ENCODE measurements at regions not wholly inside any gene's neighbourhood (a gene's known extent, or its start where the extent isn't known, plus 50 kb on each side); places are given as distances from the start of the nearest gene placed in this dataset.

DNA sequence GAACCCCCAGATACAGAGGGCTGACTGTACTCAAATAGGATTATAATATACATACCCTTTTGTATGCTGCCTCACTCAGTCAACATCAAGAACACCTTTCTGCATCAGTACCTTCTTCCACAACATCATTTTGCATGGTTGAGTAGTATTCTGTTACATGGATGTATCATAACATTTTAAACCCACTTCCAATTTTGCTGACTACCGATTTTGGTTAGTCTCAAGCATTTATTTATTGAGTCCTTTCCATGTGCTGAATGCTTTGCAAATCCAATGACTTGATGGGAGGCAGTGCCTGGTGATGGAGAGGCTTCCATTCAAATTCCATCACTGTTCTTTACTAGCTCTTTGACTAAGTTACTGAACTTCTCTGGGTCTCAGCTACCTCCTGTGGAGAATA is 182.0 kb upstream of the KLF4 start:
- no peak for TF ChIP-seq POLR2A (IDR thresholded peaks at IDR 0.05; ENCODE audit: extremely low read depth, insufficient read length)
- TF ChIP-seq, protein P1, sequence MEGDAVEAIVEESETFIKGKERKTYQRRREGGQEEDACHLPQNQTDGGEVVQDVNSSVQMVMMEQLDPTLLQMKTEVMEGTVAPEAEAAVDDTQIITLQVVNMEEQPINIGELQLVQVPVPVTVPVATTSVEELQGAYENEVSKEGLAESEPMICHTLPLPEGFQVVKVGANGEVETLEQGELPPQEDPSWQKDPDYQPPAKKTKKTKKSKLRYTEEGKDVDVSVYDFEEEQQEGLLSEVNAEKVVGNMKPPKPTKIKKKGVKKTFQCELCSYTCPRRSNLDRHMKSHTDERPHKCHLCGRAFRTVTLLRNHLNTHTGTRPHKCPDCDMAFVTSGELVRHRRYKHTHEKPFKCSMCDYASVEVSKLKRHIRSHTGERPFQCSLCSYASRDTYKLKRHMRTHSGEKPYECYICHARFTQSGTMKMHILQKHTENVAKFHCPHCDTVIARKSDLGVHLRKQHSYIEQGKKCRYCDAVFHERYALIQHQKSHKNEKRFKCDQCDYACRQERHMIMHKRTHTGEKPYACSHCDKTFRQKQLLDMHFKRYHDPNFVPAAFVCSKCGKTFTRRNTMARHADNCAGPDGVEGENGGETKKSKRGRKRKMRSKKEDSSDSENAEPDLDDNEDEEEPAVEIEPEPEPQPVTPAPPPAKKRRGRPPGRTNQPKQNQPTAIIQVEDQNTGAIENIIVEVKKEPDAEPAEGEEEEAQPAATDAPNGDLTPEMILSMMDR (IDR thresholded peaks at IDR 0.05; ENCODE audit: low read depth, low read length), result no peak
- no peak for TF ChIP-seq MYC (IDR thresholded peaks at IDR 0.05; ENCODE audit: low read depth, low read length)
- TF ChIP-seq, protein P2, sequence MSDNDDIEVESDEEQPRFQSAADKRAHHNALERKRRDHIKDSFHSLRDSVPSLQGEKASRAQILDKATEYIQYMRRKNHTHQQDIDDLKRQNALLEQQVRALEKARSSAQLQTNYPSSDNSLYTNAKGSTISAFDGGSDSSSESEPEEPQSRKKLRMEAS (IDR thresholded peaks at IDR 0.05; ENCODE audit: low read depth, low read length), result no peak
